ENCODE measurements at regions not wholly inside any gene's neighbourhood (a gene's known extent, or its start where the extent isn't known, plus 50 kb on each side); places are given as distances from the start of the nearest gene placed in this dataset.

- TF ChIP-seq STAT1 (IDR thresholded peaks at IDR 0.05; ENCODE audit: unreplicated experiment) (no peak), EZH2phosphoT487 (IDR thresholded peaks at IDR 0.05; ENCODE audit: unreplicated experiment) (no peak), NANOG (IDR thresholded peaks at IDR 0.05; ENCODE audit: borderline replicate concordance) (no peak), CREB1 (CRISPR knock-in tag; IDR thresholded peaks at IDR 0.05; ENCODE audit: low read depth) (no peak), JUNB (IDR thresholded peaks at IDR 0.05; ENCODE audit: unreplicated experiment) (no peak)
- TF ChIP-seq, protein P1, sequence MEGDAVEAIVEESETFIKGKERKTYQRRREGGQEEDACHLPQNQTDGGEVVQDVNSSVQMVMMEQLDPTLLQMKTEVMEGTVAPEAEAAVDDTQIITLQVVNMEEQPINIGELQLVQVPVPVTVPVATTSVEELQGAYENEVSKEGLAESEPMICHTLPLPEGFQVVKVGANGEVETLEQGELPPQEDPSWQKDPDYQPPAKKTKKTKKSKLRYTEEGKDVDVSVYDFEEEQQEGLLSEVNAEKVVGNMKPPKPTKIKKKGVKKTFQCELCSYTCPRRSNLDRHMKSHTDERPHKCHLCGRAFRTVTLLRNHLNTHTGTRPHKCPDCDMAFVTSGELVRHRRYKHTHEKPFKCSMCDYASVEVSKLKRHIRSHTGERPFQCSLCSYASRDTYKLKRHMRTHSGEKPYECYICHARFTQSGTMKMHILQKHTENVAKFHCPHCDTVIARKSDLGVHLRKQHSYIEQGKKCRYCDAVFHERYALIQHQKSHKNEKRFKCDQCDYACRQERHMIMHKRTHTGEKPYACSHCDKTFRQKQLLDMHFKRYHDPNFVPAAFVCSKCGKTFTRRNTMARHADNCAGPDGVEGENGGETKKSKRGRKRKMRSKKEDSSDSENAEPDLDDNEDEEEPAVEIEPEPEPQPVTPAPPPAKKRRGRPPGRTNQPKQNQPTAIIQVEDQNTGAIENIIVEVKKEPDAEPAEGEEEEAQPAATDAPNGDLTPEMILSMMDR (conservative IDR thresholded peaks at IDR 0.05; ENCODE audit: low read depth in 2 of 2), result no peak
- TF ChIP-seq, protein P2, sequence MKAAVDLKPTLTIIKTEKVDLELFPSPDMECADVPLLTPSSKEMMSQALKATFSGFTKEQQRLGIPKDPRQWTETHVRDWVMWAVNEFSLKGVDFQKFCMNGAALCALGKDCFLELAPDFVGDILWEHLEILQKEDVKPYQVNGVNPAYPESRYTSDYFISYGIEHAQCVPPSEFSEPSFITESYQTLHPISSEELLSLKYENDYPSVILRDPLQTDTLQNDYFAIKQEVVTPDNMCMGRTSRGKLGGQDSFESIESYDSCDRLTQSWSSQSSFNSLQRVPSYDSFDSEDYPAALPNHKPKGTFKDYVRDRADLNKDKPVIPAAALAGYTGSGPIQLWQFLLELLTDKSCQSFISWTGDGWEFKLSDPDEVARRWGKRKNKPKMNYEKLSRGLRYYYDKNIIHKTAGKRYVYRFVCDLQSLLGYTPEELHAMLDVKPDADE (IDR thresholded peaks at IDR 0.05), result no peak
Measured at GRCh38 chr1:5632814-5633213, 359.4 kb downstream of the NPHP4 start (continued).

GRCh38 chr1:5632224-5632623 is 360.0 kb downstream of the NPHP4 start:
- H3K27me3 ChIP-seq (ENCODE audit: insufficient read depth), result no peaks in the 10 kb centered on the region
- H3K9me3 Mint-ChIP-seq, result peaks cover 4% of the 10 kb centered on the region
- no peaks in the 10 kb centered on the region for H3K4me1 ChIP-seq (ENCODE audit: insufficient read depth)
- TF ChIP-seq JUNB (IDR thresholded peaks at IDR 0.05; ENCODE audit: unreplicated experiment) (no peak), ZNF462 (CRISPR knock-in tag; IDR thresholded peaks at IDR 0.05) (no peak), CREB1 (CRISPR knock-in tag; IDR thresholded peaks at IDR 0.05; ENCODE audit: low read depth) (no peak), ZNF114 (CRISPR knock-in tag; IDR thresholded peaks at IDR 0.05) (no peak), ZNF331 (CRISPR knock-in tag; IDR thresholded peaks at IDR 0.05; ENCODE audit: low read depth) (no peak), NANOG (IDR thresholded peaks at IDR 0.05; ENCODE audit: borderline replicate concordance) (no peak), STAT1 (IDR thresholded peaks at IDR 0.05; ENCODE audit: unreplicated experiment) (no peak), EZH2phosphoT487 (IDR thresholded peaks at IDR 0.05; ENCODE audit: unreplicated experiment) (no peak)
- TF ChIP-seq, protein P3, sequence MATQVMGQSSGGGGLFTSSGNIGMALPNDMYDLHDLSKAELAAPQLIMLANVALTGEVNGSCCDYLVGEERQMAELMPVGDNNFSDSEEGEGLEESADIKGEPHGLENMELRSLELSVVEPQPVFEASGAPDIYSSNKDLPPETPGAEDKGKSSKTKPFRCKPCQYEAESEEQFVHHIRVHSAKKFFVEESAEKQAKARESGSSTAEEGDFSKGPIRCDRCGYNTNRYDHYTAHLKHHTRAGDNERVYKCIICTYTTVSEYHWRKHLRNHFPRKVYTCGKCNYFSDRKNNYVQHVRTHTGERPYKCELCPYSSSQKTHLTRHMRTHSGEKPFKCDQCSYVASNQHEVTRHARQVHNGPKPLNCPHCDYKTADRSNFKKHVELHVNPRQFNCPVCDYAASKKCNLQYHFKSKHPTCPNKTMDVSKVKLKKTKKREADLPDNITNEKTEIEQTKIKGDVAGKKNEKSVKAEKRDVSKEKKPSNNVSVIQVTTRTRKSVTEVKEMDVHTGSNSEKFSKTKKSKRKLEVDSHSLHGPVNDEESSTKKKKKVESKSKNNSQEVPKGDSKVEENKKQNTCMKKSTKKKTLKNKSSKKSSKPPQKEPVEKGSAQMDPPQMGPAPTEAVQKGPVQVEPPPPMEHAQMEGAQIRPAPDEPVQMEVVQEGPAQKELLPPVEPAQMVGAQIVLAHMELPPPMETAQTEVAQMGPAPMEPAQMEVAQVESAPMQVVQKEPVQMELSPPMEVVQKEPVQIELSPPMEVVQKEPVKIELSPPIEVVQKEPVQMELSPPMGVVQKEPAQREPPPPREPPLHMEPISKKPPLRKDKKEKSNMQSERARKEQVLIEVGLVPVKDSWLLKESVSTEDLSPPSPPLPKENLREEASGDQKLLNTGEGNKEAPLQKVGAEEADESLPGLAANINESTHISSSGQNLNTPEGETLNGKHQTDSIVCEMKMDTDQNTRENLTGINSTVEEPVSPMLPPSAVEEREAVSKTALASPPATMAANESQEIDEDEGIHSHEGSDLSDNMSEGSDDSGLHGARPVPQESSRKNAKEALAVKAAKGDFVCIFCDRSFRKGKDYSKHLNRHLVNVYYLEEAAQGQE (IDR thresholded peaks at IDR 0.05; ENCODE audit: unreplicated experiment), result no peak
- TF ChIP-seq, protein P2 (IDR thresholded peaks at IDR 0.05), result no peak

More at GRCh38 chr1:5632224-5632623, 360.0 kb downstream of the NPHP4 start:
- Mint-ChIP-seq H3K36me3 (ENCODE audit: low read depth) (no peaks in the 10 kb centered on the region), H3K4me1 (peaks cover 14% of the 10 kb centered on the region), H3K27ac (no peak overlapping the region), H3K4me3 (no peak overlapping the region), H3K27me3 (ENCODE audit: insufficient read depth, low read depth, poor library complexity) (peaks cover 4% of the 10 kb centered on the region)
- Histone ChIP-seq H3K4me2 (no peak overlapping the region), H4K20me1 (replicated peaks; ENCODE audit: insufficient read depth) (no peaks in the 10 kb centered on the region), H3K4me3 (no peak overlapping the region), H2AFZ (no peak overlapping the region), H3K36me3 (ENCODE audit: insufficient read depth) (no peaks in the 10 kb centered on the region), H3F3A (replicated peaks; ENCODE audit: low read depth) (0 out of 2 replicates have a peak, but pooled peaks cover 6% of the 10 kb centered on the region), H3K27ac (ENCODE audit: low read depth) (no peak overlapping the region), H3K9me2 (ENCODE audit: insufficient read depth) (no peaks in the 10 kb centered on the region), H3K79me2 (replicated peaks; ENCODE audit: insufficient read depth) (no peaks in the 10 kb centered on the region)
- DNase-seq (ENCODE audit: low spot score) (no peak), ATAC-seq (no peak)
